ENCODE measurements at regions not wholly inside any gene's neighbourhood (a gene's known extent, or its start where the extent isn't known, plus 50 kb on each side); places are given as distances from the start of the nearest gene placed in this dataset.

DNA sequence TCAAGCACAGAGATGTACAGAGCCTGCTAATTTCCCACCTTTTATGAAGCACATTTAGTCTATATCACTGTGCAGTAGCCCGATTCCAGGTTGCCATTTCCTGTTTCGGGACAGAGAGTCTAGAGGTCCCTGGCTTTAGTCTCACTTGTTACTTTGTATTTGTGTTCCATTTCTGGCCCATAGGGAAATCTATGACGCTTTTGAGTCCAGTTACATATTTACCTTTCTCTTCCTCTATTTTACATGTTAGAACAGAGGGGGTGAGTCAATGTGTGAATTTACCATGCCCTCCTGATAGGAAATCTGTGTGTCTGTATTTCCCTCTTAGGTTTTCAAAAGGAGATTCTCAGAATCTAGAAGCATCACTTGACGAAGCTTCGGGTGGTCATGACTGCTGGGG lies 227.1 kb upstream of the ZFHX3 start:
- H3K27me3 ChIP-seq (ENCODE audit: control insufficient read depth in 1 of 2, insufficient read depth in 2 of 2, low read length in 2 of 2): no peaks in the 10 kb centered on the region
- no peak overlapping the region for H3K4me3 ChIP-seq (ENCODE audit: low read depth in 1 of 2, low read length in 2 of 2)
- no peaks in the 10 kb centered on the region for H3K9me3 ChIP-seq (ENCODE audit: low read length)
- no peak overlapping the region for H3K9ac ChIP-seq (ENCODE audit: low read length)
- no peaks in the 10 kb centered on the region for H3K36me3 ChIP-seq (ENCODE audit: insufficient read depth, low read length)
- no peaks in the 10 kb centered on the region for H3K4me1 ChIP-seq (ENCODE audit: insufficient read depth, low read length)
- H3K27ac ChIP-seq (ENCODE audit: low read depth, low read length): no peak overlapping the region

DNA sequence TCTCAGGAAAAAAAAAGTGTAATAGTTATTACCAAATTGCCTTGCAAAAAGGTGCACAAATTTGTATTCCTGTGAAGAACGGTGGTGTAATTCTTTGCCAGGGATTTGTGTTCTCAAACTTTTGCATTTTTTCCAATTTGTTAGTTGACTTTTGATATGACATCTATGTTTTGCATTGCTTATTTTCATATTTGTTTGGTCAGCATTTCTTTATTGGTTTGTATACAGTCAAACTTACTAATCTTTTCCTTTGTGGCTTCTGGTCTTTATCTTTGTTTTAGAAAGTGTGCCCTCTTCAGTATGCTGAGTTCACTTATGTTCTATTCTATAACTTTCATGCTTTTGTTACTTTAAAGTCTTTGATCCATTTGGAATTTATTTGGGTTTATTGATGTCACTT lies 226.2 kb upstream of the ZFHX3 start:
- Histone ChIP-seq H3K4me3 (ENCODE audit: low read depth in 1 of 2, low read length in 2 of 2) (no peak overlapping the region), H3K9me3 (ENCODE audit: low read length) (no peaks in the 10 kb centered on the region), H3K27me3 (ENCODE audit: control insufficient read depth in 1 of 2, insufficient read depth in 2 of 2, low read length in 2 of 2) (no peaks in the 10 kb centered on the region), H3K36me3 (ENCODE audit: insufficient read depth, low read length) (no peaks in the 10 kb centered on the region), H3K9ac (ENCODE audit: low read length) (no peak overlapping the region), H3K27ac (ENCODE audit: low read depth, low read length) (no peak overlapping the region), H3K4me1 (ENCODE audit: insufficient read depth, low read length) (no peaks in the 10 kb centered on the region)

DNA sequence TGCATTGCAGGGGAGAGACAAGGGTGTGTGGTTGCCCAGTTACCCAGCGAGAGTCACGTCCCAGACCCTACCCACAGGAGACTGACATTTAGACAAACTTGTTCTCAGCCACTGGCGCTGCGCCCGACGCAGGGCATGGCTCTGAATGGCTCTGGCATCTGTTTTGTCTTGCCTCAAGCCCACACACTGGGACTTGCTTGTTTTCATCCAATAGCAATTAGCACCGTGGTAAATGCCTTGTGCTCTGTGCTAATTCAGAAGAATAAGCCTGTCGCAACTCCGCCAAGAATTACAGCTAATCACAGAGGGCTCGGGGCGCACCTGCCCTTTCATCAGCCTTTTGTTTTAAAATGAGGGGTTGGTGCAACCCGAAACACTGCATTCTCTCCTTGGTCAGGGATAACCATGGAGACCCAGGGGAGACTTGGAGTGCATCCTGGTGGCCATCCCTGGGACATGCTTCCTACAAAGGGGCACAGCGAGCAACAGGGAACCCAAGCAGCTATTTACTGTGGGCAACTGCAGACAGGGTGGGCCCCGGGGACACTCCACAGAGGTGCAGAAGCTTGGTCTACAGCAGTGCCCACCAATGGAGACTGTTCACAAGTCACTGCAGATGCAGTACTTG lies 220.6 kb upstream of the ZFHX3 start:
- Histone ChIP-seq H3K9me3 (ENCODE audit: low read length) (no peaks in the 10 kb centered on the region), H3K36me3 (ENCODE audit: insufficient read depth, low read length) (no peaks in the 10 kb centered on the region), H3K4me3 (ENCODE audit: low read depth in 1 of 2, low read length in 2 of 2) (no peak overlapping the region), H3K27me3 (ENCODE audit: control insufficient read depth in 1 of 2, insufficient read depth in 2 of 2, low read length in 2 of 2) (no peaks in the 10 kb centered on the region), H3K27ac (ENCODE audit: low read depth, low read length) (no peak overlapping the region), H3K4me1 (ENCODE audit: insufficient read depth, low read length) (no peaks in the 10 kb centered on the region), H3K9ac (ENCODE audit: low read length) (no peak overlapping the region)

GRCh38 chr16:73265935-73266334 lies 218.0 kb upstream of the ZFHX3 start:
- Histone ChIP-seq H3K27ac (ENCODE audit: low read depth, low read length) (no peak overlapping the region), H3K4me1 (ENCODE audit: insufficient read depth, low read length) (no peaks in the 10 kb centered on the region), H3K9me3 (ENCODE audit: low read length) (no peaks in the 10 kb centered on the region), H3K27me3 (ENCODE audit: control insufficient read depth in 1 of 2, insufficient read depth in 2 of 2, low read length in 2 of 2) (no peaks in the 10 kb centered on the region), H3K4me3 (ENCODE audit: low read depth in 1 of 2, low read length in 2 of 2) (no peak overlapping the region), H3K9ac (ENCODE audit: low read length) (no peak overlapping the region), H3K36me3 (ENCODE audit: insufficient read depth, low read length) (no peaks in the 10 kb centered on the region)

DNA sequence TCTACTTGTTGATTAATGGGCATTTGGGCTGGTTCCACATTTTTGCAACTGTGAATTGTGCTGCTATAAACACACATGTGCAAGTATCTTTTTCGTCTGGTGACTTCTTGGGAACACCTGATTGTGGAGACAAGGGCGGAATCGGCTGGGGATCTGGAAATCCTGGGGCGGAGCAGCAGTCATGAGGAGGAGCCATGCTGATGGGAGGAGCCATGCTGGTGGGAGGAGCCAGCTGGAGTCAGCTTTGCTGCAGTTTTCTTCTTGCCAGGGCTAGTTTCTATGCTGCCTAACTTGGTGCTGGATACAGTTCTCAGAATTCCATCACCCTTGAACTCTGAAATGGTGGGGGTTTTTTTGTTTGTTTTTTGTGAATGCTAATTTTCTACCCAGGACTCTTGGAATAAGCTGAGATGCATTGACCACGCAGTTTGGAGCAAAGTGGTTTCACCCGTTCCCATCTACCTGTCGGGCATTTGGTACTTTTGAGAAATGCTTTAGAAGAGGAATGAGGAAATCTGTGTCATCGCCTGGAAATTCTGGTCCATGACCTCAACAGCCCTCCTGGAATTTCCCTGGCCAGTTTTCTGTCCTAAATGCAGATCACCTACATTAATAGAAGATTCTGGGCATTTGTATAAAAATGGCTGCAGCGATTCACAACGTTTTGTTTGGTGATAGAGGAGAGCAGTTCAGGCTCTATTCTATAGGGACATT lies 217.4 kb upstream of the ZFHX3 start:
- no peak overlapping the region for H3K27ac ChIP-seq (ENCODE audit: low read depth, low read length)
- no peaks in the 10 kb centered on the region for H3K9me3 ChIP-seq (ENCODE audit: low read length)
- H3K4me1 ChIP-seq (ENCODE audit: insufficient read depth, low read length): no peaks in the 10 kb centered on the region
- H3K36me3 ChIP-seq (ENCODE audit: insufficient read depth, low read length): no peaks in the 10 kb centered on the region
- no peaks in the 10 kb centered on the region for H3K27me3 ChIP-seq (ENCODE audit: control insufficient read depth in 1 of 2, insufficient read depth in 2 of 2, low read length in 2 of 2)
- H3K4me3 ChIP-seq (ENCODE audit: low read depth in 1 of 2, low read length in 2 of 2): no peak overlapping the region
- H3K9ac ChIP-seq (ENCODE audit: low read length): no peak overlapping the region

DNA sequence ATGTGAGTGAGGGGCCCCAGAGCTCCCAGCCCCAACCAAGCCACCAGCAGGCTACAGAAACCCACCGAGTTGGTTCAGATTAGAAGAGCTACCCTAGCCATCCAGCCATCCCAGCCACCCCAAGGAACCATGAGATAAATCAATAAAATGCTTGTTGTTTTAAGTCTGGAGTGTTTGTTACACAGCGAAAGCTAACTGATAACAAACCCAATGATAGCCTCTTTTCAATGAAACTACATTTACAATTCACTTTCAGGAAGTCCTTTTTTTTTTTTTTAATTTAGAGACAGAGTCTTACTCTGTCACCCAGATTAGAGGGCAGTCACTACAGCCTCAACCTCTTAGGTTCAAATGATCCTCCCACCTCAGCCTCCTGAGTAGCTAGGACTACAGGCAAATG lies 215.0 kb upstream of the ZFHX3 start:
- H3K4me3 ChIP-seq (ENCODE audit: low read depth in 1 of 2, low read length in 2 of 2): no peak overlapping the region
- H3K27ac ChIP-seq (ENCODE audit: low read depth, low read length): no peak overlapping the region

DNA sequence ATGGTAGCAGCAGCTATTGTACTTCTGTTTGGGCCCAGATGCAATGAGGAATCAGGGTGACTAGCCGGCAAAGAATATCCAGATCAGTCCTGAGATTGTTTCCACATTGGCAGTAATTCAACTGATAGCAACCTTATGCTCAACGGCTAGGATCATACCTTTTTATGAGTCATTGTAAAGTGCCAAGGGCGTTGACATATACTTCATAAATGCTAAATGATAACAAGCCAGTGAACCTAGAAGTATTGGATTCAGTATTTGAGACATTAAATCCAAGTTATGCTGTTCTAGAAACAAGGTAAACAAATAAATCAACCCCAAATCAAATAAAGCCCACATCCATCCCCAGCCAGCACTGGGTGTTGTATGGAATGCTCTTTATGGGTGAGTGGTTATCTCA lies 207.1 kb upstream of the ZFHX3 start:
- Histone ChIP-seq H3K9me3 (ENCODE audit: low read length) (no peaks in the 10 kb centered on the region), H3K9ac (ENCODE audit: low read length) (no peak overlapping the region), H3K4me1 (ENCODE audit: insufficient read depth, low read length) (no peaks in the 10 kb centered on the region), H3K27ac (ENCODE audit: low read depth, low read length) (no peak overlapping the region), H3K27me3 (ENCODE audit: control insufficient read depth in 1 of 2, insufficient read depth in 2 of 2, low read length in 2 of 2) (no peaks in the 10 kb centered on the region), H3K4me3 (ENCODE audit: low read depth in 1 of 2, low read length in 2 of 2) (no peak overlapping the region), H3K36me3 (ENCODE audit: insufficient read depth, low read length) (no peaks in the 10 kb centered on the region)

More for the DNA sequence above, 215.0 kb upstream of the ZFHX3 start:
- H3K9me3 ChIP-seq (ENCODE audit: low read length): no peaks in the 10 kb centered on the region
- no peaks in the 10 kb centered on the region for H3K36me3 ChIP-seq (ENCODE audit: insufficient read depth, low read length)
- H3K9ac ChIP-seq (ENCODE audit: low read length): no peak overlapping the region
- no peaks in the 10 kb centered on the region for H3K4me1 ChIP-seq (ENCODE audit: insufficient read depth, low read length)
- no peaks in the 10 kb centered on the region for H3K27me3 ChIP-seq (ENCODE audit: control insufficient read depth in 1 of 2, insufficient read depth in 2 of 2, low read length in 2 of 2)

GRCh38 chr16:73253922-73254480 lies 206.1 kb upstream of the ZFHX3 start:
- no peak overlapping the region for H3K27ac ChIP-seq (ENCODE audit: low read depth, low read length)

GRCh38 chr16:73252446-73252845 lies 204.5 kb upstream of the ZFHX3 start:
- no peak overlapping the region for H3K4me3 ChIP-seq (ENCODE audit: low read depth in 1 of 2, low read length in 2 of 2)
- no peaks in the 10 kb centered on the region for H3K27me3 ChIP-seq (ENCODE audit: control insufficient read depth in 1 of 2, insufficient read depth in 2 of 2, low read length in 2 of 2)
- H3K27ac ChIP-seq (ENCODE audit: low read depth, low read length): no peak overlapping the region
- no peak overlapping the region for H3K9ac ChIP-seq (ENCODE audit: low read length)
- H3K9me3 ChIP-seq (ENCODE audit: low read length): no peaks in the 10 kb centered on the region
- H3K36me3 ChIP-seq (ENCODE audit: insufficient read depth, low read length): no peaks in the 10 kb centered on the region
- no peaks in the 10 kb centered on the region for H3K4me1 ChIP-seq (ENCODE audit: insufficient read depth, low read length)

More at GRCh38 chr16:73253922-73254480, 206.1 kb upstream of the ZFHX3 start:
- Histone ChIP-seq H3K27me3 (ENCODE audit: control insufficient read depth in 1 of 2, insufficient read depth in 2 of 2, low read length in 2 of 2) (no peaks in the 10 kb centered on the region), H3K36me3 (ENCODE audit: insufficient read depth, low read length) (no peaks in the 10 kb centered on the region), H3K9me3 (ENCODE audit: low read length) (no peaks in the 10 kb centered on the region), H3K4me1 (ENCODE audit: insufficient read depth, low read length) (no peaks in the 10 kb centered on the region), H3K9ac (ENCODE audit: low read length) (no peak overlapping the region), H3K4me3 (ENCODE audit: low read depth in 1 of 2, low read length in 2 of 2) (no peak overlapping the region)

GRCh38 chr16:73251608-73252007 lies 203.7 kb upstream of the ZFHX3 start:
- H3K27ac ChIP-seq (ENCODE audit: low read depth, low read length): no peak overlapping the region
- H3K9ac ChIP-seq (ENCODE audit: low read length): no peak overlapping the region
- no peak overlapping the region for H3K4me3 ChIP-seq (ENCODE audit: low read depth in 1 of 2, low read length in 2 of 2)
- H3K36me3 ChIP-seq (ENCODE audit: insufficient read depth, low read length): no peaks in the 10 kb centered on the region
- no peaks in the 10 kb centered on the region for H3K4me1 ChIP-seq (ENCODE audit: insufficient read depth, low read length)
- H3K9me3 ChIP-seq (ENCODE audit: low read length): no peaks in the 10 kb centered on the region
- no peaks in the 10 kb centered on the region for H3K27me3 ChIP-seq (ENCODE audit: control insufficient read depth in 1 of 2, insufficient read depth in 2 of 2, low read length in 2 of 2)

- no peak overlapping the region for H3K9ac ChIP-seq (ENCODE audit: low read length)
- H3K4me1 ChIP-seq (ENCODE audit: insufficient read depth, low read length): no peaks in the 10 kb centered on the region
- no peak overlapping the region for H3K27ac ChIP-seq (ENCODE audit: low read depth, low read length)
- H3K36me3 ChIP-seq (ENCODE audit: insufficient read depth, low read length): no peaks in the 10 kb centered on the region
- no peak overlapping the region for H3K4me3 ChIP-seq (ENCODE audit: low read depth in 1 of 2, low read length in 2 of 2)
- H3K27me3 ChIP-seq (ENCODE audit: control insufficient read depth in 1 of 2, insufficient read depth in 2 of 2, low read length in 2 of 2): no peaks in the 10 kb centered on the region
- H3K9me3 ChIP-seq (ENCODE audit: low read length): no peaks in the 10 kb centered on the region
These were observed 200.4 kb upstream of the ZFHX3 start for GRCh38 chr16:73248316-73248715.

- Histone ChIP-seq H3K9me3 (ENCODE audit: low read length) (no peaks in the 10 kb centered on the region), H3K4me3 (ENCODE audit: low read depth in 1 of 2, low read length in 2 of 2) (no peak overlapping the region), H3K9ac (ENCODE audit: low read length) (no peak overlapping the region), H3K27ac (ENCODE audit: low read depth, low read length) (no peak overlapping the region), H3K27me3 (ENCODE audit: control insufficient read depth in 1 of 2, insufficient read depth in 2 of 2, low read length in 2 of 2) (no peaks in the 10 kb centered on the region), H3K36me3 (ENCODE audit: insufficient read depth, low read length) (no peaks in the 10 kb centered on the region), H3K4me1 (ENCODE audit: insufficient read depth, low read length) (no peaks in the 10 kb centered on the region)
These were observed 193.0 kb upstream of the ZFHX3 start for GRCh38 chr16:73240920-73241319.

Measured in muscle layer of colon (tissue), 2 donors.